ENCODE measurements at regions not wholly inside any gene's neighbourhood (a gene's known extent, or its start where the extent isn't known, plus 50 kb on each side); places are given as distances from the start of the nearest gene placed in this dataset.
"Not testable (repeated sequence)": the region's sequence is repeated elsewhere in the genome, so short reads cannot be mapped to it uniquely, and the experiment has no call there.

- DNase-seq; intact Hi-C loops (cut with micrococcal nuclease); ATAC-seq: not testable (repeated sequence)
Observed at GRCh38 chr10:77740396-77740795, 102.8 kb upstream of the KCNMA1 start.

GRCh38 chr10:77738496-77739158 is 101.0 kb upstream of the KCNMA1 start:
- DNase-seq, result no peak
- intact Hi-C loops (cut with micrococcal nuclease), result no loop called here
- no peak for ATAC-seq

GRCh38 chr10:77737608-77738007 is 100.0 kb upstream of the KCNMA1 start:
- ATAC-seq, result no peak
- intact Hi-C loops (cut with micrococcal nuclease), result no loop called here
- DNase-seq, result no peak

GRCh38 chr10:77735136-77735535 is 97.5 kb upstream of the KCNMA1 start:
- intact Hi-C loops (cut with micrococcal nuclease); ATAC-seq: not testable (repeated sequence)

GRCh38 chr10:77732213-77733003 is 94.8 kb upstream of the KCNMA1 start:
- no peak for ATAC-seq
- DNase-seq, result no peak
- intact Hi-C loops (cut with micrococcal nuclease), result no loop called here

More at GRCh38 chr10:77735136-77735535, 97.5 kb upstream of the KCNMA1 start:
- not testable (repeated sequence) for DNase-seq

- ATAC-seq (no peak), DNase-seq (no peak)
Observed at GRCh38 chr10:77727481-77727880, 89.9 kb upstream of the KCNMA1 start.

GRCh38 chr10:77726732-77727131 is 89.1 kb upstream of the KCNMA1 start:
- no peak for ATAC-seq
- no peak for DNase-seq
- intact Hi-C loops (cut with micrococcal nuclease), result no loop called here

More at GRCh38 chr10:77727481-77727880, 89.9 kb upstream of the KCNMA1 start:
- intact Hi-C loops (cut with micrococcal nuclease), result no loop called here

- intact Hi-C loops (cut with micrococcal nuclease), result no loop called here
- DNase-seq, result no peak
- ATAC-seq, result no peak
Observed at GRCh38 chr10:77726301-77726700, 88.7 kb upstream of the KCNMA1 start.

- DNase-seq, result no peak
- ATAC-seq, result no peak
- intact Hi-C loops (cut with micrococcal nuclease), result no loop called here
Observed at GRCh38 chr10:77724820-77725219, 87.2 kb upstream of the KCNMA1 start.

- intact Hi-C loops (cut with micrococcal nuclease), result no loop called here
- ATAC-seq, result no peak
- DNase-seq, result no peak
Observed at GRCh38 chr10:77723376-77723775, 85.8 kb upstream of the KCNMA1 start.

- DNase-seq; intact Hi-C loops (cut with micrococcal nuclease); ATAC-seq: not testable (repeated sequence)
Observed at GRCh38 chr10:77722956-77723355, 85.3 kb upstream of the KCNMA1 start.

- intact Hi-C loops (cut with micrococcal nuclease), result no loop called here
- DNase-seq, result no peak
- no peak for ATAC-seq
Observed at GRCh38 chr10:77721815-77722214, 84.2 kb upstream of the KCNMA1 start.

GRCh38 chr10:77718957-77719356 is 81.3 kb upstream of the KCNMA1 start:
- intact Hi-C loops (cut with micrococcal nuclease), result loop anchor here (10.0 kb wide), 1 partner anchor 554 kb away; no protein-coding TSS in a partner anchor
- ATAC-seq, result no peak

GRCh38 chr10:77718312-77718711 is 80.7 kb upstream of the KCNMA1 start:
- not testable (repeated sequence) for DNase-seq, ATAC-seq
- intact Hi-C loops (cut with micrococcal nuclease), result loop anchor here (10.0 kb wide), 1 partner anchor 554 kb away; no protein-coding TSS in a partner anchor

More at GRCh38 chr10:77718957-77719356, 81.3 kb upstream of the KCNMA1 start:
- DNase-seq, result no peak

GRCh38 chr10:77717336-77717735 is 79.7 kb upstream of the KCNMA1 start:
- intact Hi-C loops (cut with micrococcal nuclease), result loop anchor here (10.0 kb wide), 1 partner anchor 553 kb away; no protein-coding TSS in a partner anchor
- DNase-seq, result no peak
- ATAC-seq, result no peak

GRCh38 chr10:77716458-77717317 is 79.1 kb upstream of the KCNMA1 start:
- no peak for DNase-seq
- no peak for ATAC-seq
- intact Hi-C loops (cut with micrococcal nuclease), result loop anchor here (10.0 kb wide), 1 partner anchor 552 kb away; no protein-coding TSS in a partner anchor

GRCh38 chr10:77715536-77715935 is 77.9 kb upstream of the KCNMA1 start:
- no peak for ATAC-seq
- intact Hi-C loops (cut with micrococcal nuclease), result loop anchor here (10.0 kb wide), 1 partner anchor 551 kb away; no protein-coding TSS in a partner anchor
- no peak for DNase-seq

- intact Hi-C loops (cut with micrococcal nuclease), result loop anchor here (10.0 kb wide), 1 partner anchor 550 kb away; no protein-coding TSS in a partner anchor
- no peak for ATAC-seq
- no peak for DNase-seq
Observed at GRCh38 chr10:77715088-77715487, 77.5 kb upstream of the KCNMA1 start.

All from left ventricle myocardium superior (tissue), 1 donor.